DND-41 (cell line): ENCODE measurements at regions not wholly inside any gene's neighbourhood (a gene's known extent, or its start where the extent isn't known, plus 50 kb on each side); places are given as distances from the start of the nearest gene placed in this dataset.

Experiments used
- EZH2 ChIP-seq: IDR thresholded peaks from 3 replicates; pipeline ENCODE4 v1.6.1; 2012; ENCODE audit warnings: borderline replicate concordance, low read depth, mild to moderate bottlenecking, moderate library complexity, low read length, inconsistent platforms; ENCODE audit not compliant: severe bottlenecking
- TF ChIP-seq, protein P1 (sequence below): IDR thresholded peaks from 2 replicates; pipeline ENCODE4 v1.5.1; 2012; ENCODE audit warnings: borderline replicate concordance, low read length, moderate library complexity, mild to moderate bottlenecking; ENCODE audit not compliant: poor library complexity, severe bottlenecking; ENCODE audit errors: extremely low read depth

DNA sequence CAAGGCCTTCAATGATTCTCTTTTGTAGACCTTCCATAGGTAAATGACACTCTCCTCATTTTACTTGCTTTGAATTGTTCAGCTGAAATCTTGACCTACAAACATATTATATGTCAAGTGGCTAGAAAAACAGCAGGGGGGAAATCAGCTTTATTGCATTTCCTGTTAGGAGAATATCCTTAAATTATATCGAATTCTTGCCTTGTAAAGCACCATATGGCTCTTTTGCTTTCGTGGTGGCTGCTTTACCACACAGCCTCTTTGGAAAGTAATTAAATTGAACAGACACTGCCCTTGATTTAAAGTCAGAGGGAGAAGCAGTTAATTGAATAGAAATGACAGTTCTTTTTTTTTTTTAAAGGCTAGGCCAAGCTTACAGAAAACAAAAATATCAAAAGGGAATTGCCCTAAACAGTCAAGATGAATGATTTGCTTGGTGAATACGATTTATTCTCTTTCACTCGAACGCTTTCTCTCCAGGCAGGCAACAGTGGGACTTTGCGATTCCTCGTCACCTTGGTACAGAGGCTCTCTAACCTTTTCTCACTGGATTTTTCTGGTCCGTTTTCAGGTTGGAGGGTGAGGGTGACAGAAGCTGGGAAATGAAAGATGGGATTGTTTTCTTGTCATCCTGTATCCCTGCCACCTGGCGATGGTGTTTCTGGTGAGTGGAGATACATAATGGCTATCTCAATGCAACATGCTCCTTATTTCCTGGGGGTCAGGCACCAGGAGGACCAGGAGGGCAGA lies 126.0 kb downstream of the GATA3 start:
- TF ChIP-seq, protein P1, sequence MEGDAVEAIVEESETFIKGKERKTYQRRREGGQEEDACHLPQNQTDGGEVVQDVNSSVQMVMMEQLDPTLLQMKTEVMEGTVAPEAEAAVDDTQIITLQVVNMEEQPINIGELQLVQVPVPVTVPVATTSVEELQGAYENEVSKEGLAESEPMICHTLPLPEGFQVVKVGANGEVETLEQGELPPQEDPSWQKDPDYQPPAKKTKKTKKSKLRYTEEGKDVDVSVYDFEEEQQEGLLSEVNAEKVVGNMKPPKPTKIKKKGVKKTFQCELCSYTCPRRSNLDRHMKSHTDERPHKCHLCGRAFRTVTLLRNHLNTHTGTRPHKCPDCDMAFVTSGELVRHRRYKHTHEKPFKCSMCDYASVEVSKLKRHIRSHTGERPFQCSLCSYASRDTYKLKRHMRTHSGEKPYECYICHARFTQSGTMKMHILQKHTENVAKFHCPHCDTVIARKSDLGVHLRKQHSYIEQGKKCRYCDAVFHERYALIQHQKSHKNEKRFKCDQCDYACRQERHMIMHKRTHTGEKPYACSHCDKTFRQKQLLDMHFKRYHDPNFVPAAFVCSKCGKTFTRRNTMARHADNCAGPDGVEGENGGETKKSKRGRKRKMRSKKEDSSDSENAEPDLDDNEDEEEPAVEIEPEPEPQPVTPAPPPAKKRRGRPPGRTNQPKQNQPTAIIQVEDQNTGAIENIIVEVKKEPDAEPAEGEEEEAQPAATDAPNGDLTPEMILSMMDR = no peak
- TF ChIP-seq EZH2 = no peak
